Activated CD8-positive, alpha-beta memory T cell treated with anti-CD3 and anti-CD28 coated beads for 4 hours (primary cell): ENCODE measurements at regions not wholly inside any gene's neighbourhood (a gene's known extent, or its start where the extent isn't known, plus 50 kb on each side); places are given as distances from the start of the nearest gene placed in this dataset.

Experiments used
- DNase-seq, 2 donors: peaks; one replicate each; pipeline ENCODE4 v3.0.0-alpha.2; 2020; ENCODE audit warnings: low read depth in 2 of 2

GRCh38 chr22:49305214-49305965 lies 522.3 kb downstream of the BRD1 start:
- DNase-seq = peak in 1 of 2 donors; percentile 24

- DNase-seq = no peak
These were observed 523.8 kb downstream of the BRD1 start for GRCh38 chr22:49303781-49304461.

GRCh38 chr22:49303061-49303735 lies 524.5 kb downstream of the BRD1 start:
- DNase-seq = no peak

- no peak for DNase-seq
These were observed 525.1 kb downstream of the BRD1 start for GRCh38 chr22:49302530-49302929.

- DNase-seq = no peak
These were observed 525.6 kb downstream of the BRD1 start for GRCh38 chr22:49302150-49302460.

- DNase-seq = no peak
These were observed 526.1 kb downstream of the BRD1 start for GRCh38 chr22:49301398-49302149.

- no peak for DNase-seq
These were observed 526.7 kb downstream of the BRD1 start for GRCh38 chr22:49300951-49301397.

GRCh38 chr22:49300241-49300640 lies 527.4 kb downstream of the BRD1 start:
- no peak for DNase-seq

- no peak for DNase-seq
These were observed 527.8 kb downstream of the BRD1 start for GRCh38 chr22:49299821-49300231.

- no peak for DNase-seq
These were observed 528.6 kb downstream of the BRD1 start for GRCh38 chr22:49298834-49299750.

GRCh38 chr22:49297871-49298721 lies 529.6 kb downstream of the BRD1 start:
- no peak for DNase-seq

GRCh38 chr22:49297286-49297870 lies 530.3 kb downstream of the BRD1 start:
- DNase-seq = no peak

- no peak for DNase-seq
These were observed 531.1 kb downstream of the BRD1 start for GRCh38 chr22:49296561-49296960.

GRCh38 chr22:49295851-49296560 lies 531.7 kb downstream of the BRD1 start:
- DNase-seq = no peak

GRCh38 chr22:49295465-49295743 lies 532.3 kb downstream of the BRD1 start:
- DNase-seq = no peak

GRCh38 chr22:49294656-49295464 lies 532.8 kb downstream of the BRD1 start:
- no peak for DNase-seq

- DNase-seq = no peak
These were observed 534.8 kb downstream of the BRD1 start for GRCh38 chr22:49292909-49293308.

GRCh38 chr22:49291781-49292180 lies 535.9 kb downstream of the BRD1 start:
- no peak for DNase-seq
